Tibial artery (tissue), 4 donors: ENCODE measurements at regions not wholly inside any gene's neighbourhood (a gene's known extent, or its start where the extent isn't known, plus 50 kb on each side); places are given as distances from the start of the nearest gene placed in this dataset.

Source experiments
- DNase-seq, 2 donors: peaks; one replicate each; pipeline ENCODE4 v3.0.0-alpha.2; 2019
- H3K27ac ChIP-seq, 2 donors: fragments of 200-600 bp; sonication (generic) in 1 of 2; 1 replicate in 1 of 2; 2 replicates in 1 of 2; pipeline ENCODE4 v1.5.1; 2018 to 2019; ENCODE audit warnings: mild to moderate bottlenecking in 1 of 2
- H3K27me3 ChIP-seq, 2 donors: fragments of 200-600 bp; sonication (generic) in 1 of 2; one replicate each; pipeline versions ENCODE4 v1.5.1 to v1.6.0; 2016 to 2019
- H3K36me3 ChIP-seq, 3 donors: fragments of 200-600 bp; sonication (generic) in 2 of 3; one replicate each; pipeline ENCODE4 v1.5.1; 2016 to 2019; ENCODE audit warnings: mild to moderate bottlenecking in 2 of 3
- H3K4me1 ChIP-seq, 4 donors: fragments of 200-600 bp; sonication (generic) in 2 of 4; 1 replicate in 3 of 4; 2 replicates in 1 of 4; pipeline ENCODE4 v1.5.1; 2016 to 2019
- H3K4me3 ChIP-seq, 2 donors: fragments of 200-600 bp; sonication (generic) in 1 of 2; 1 replicate in 1 of 2; 2 replicates in 1 of 2; pipeline ENCODE4 v1.5.1; 2018 to 2019; ENCODE audit warnings: mild to moderate bottlenecking in 2 of 2
- H3K9me3 ChIP-seq, 3 donors: fragments of 200-600 bp; sonication (generic) in 1 of 3; one replicate each; pipeline ENCODE4 v1.5.1; 2016 to 2019
- intact Hi-C: fragments of 100-400 bp; cut with DNase I; formaldehyde crosslinking; loops from one replicate; pipeline ENCODE4 v1.15.0; 2023; ENCODE audit warnings: low total_unique reads
- TF ChIP-seq, protein P1 (sequence below), 2 experiments: fragments of 200-600 bp in 1 of 2; fragments of 450-650 bp in 1 of 2; IDR thresholded peaks; one replicate each; pipeline ENCODE4 v1.5.1; 2017 to 2019; ENCODE audit warnings: antibody characterized with exemption in 2 of 2, mild to moderate bottlenecking in 1 of 2, moderate library complexity in 1 of 2

DNA sequence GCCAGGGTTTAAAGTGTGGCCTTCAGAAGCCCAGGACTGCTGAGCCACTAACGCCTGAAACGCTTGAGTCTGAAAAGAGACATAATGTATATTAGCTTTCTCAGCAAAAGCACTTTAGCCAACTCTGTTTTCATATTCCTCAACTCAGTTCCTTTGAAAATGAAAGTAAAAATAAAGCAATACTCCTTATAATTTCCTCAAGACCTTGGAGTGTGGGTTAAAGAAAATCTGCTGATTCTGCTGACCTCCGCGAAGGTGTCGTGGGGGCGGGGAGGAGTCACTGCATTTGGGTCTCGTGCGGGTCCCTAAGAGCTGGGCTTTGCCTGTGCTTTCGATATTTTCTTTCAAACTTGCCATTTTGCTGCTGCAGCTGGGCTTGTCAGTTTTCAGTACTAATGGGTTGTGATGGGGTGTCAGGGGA, 142.2 kb upstream of the ARID1B start:
- Histone ChIP-seq H3K36me3 (no peaks in the 10 kb centered on the region), H3K9me3 (no peaks in the 10 kb centered on the region), H3K4me1 (peaks cover 0 to 16% (median 6%) of the 10 kb centered on the region in 4 donors), H3K4me3 (peak overlapping the region; percentile 36 to 40), H3K27ac (no peak overlapping the region), H3K27me3 (no peaks in the 10 kb centered on the region)
- TF ChIP-seq, protein P1, sequence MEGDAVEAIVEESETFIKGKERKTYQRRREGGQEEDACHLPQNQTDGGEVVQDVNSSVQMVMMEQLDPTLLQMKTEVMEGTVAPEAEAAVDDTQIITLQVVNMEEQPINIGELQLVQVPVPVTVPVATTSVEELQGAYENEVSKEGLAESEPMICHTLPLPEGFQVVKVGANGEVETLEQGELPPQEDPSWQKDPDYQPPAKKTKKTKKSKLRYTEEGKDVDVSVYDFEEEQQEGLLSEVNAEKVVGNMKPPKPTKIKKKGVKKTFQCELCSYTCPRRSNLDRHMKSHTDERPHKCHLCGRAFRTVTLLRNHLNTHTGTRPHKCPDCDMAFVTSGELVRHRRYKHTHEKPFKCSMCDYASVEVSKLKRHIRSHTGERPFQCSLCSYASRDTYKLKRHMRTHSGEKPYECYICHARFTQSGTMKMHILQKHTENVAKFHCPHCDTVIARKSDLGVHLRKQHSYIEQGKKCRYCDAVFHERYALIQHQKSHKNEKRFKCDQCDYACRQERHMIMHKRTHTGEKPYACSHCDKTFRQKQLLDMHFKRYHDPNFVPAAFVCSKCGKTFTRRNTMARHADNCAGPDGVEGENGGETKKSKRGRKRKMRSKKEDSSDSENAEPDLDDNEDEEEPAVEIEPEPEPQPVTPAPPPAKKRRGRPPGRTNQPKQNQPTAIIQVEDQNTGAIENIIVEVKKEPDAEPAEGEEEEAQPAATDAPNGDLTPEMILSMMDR (IDR thresholded peaks at IDR 0.05), result no peak
- intact Hi-C loops, result no loop called here
- DNase-seq, result no peak

DNA sequence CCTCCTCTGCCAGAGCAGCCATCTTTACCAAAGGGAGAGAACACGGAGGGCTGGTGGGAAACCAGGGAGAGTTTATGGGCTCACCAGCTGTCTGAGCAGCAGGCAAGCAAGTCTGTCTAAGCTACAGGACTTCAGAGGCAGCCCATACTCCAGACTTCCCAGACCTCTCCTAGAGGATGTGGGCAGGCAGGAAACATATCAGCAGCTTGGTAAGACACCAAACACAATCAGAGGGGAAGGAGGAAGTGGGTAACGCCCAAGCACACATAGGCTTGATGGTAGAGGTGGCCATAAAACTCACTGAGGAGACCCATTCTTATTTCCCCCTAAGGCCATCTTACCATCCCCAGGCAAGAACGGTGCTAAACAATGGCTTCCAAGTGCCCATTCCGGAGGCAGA, 143.1 kb upstream of the ARID1B start:
- DNase-seq, result no peak
- Histone ChIP-seq H3K27me3 (no peaks in the 10 kb centered on the region), H3K9me3 (no peaks in the 10 kb centered on the region), H3K27ac (no peak overlapping the region), H3K36me3 (no peaks in the 10 kb centered on the region), H3K4me1 (peaks cover 0 to 16% (median 6%) of the 10 kb centered on the region in 4 donors), H3K4me3 (no peak overlapping the region)
- TF ChIP-seq, protein P1 (IDR thresholded peaks at IDR 0.05), result no peak
- intact Hi-C loops, result no loop called here

- TF ChIP-seq, protein P1 (IDR thresholded peaks at IDR 0.05), result no peak
- H3K9me3 ChIP-seq, result no peaks in the 10 kb centered on the region
- H3K27me3 ChIP-seq, result no peaks in the 10 kb centered on the region
- H3K27ac ChIP-seq, result no peak overlapping the region
- no peak for DNase-seq
- H3K4me1 ChIP-seq, result peaks cover 0 to 16% (median 6%) of the 10 kb centered on the region in 4 donors
- no peaks in the 10 kb centered on the region for H3K36me3 ChIP-seq
- intact Hi-C loops, result no loop called here
- no peak overlapping the region for H3K4me3 ChIP-seq
These were observed 143.9 kb upstream of the ARID1B start for GRCh38 chr6:156633291-156633690.

GRCh38 chr6:156630613-156631302, 146.4 kb upstream of the ARID1B start:
- peaks cover 0 to 16% (median 6%) of the 10 kb centered on the region in 4 donors for H3K4me1 ChIP-seq
- intact Hi-C loops, result no loop called here
- H3K4me3 ChIP-seq, result no peak overlapping the region
- DNase-seq, result no peak
- H3K9me3 ChIP-seq, result no peaks in the 10 kb centered on the region
- no peak overlapping the region for H3K27ac ChIP-seq
- no peaks in the 10 kb centered on the region for H3K36me3 ChIP-seq
- H3K27me3 ChIP-seq, result no peaks in the 10 kb centered on the region
- TF ChIP-seq, protein P1 (IDR thresholded peaks at IDR 0.05), result no peak

DNA sequence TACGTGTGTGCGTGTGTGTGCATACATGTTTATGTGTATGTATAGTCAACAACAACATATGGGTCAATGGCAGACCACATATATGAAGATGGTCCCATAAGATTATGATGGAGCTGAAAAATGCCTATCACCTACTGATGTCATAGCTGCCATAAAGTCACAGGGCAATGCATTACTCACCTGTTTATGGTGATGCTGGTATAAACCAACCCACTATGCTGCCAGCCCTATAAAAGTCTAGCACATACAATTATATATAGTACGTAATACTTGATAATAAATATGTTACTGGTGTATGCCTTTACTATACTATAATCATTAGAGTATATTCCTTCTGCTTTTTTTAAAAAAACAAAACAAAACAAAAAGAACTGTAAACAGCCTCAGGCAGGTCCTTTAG, 148.4 kb upstream of the ARID1B start:
- intact Hi-C loops, result no loop called here
- H3K4me1 ChIP-seq, result peaks cover 0 to under 1% (median 0%) of the 10 kb centered on the region in 4 donors
- DNase-seq, result no peak
- no peaks in the 10 kb centered on the region for H3K27me3 ChIP-seq
- no peaks in the 10 kb centered on the region for H3K36me3 ChIP-seq
- H3K4me3 ChIP-seq, result no peak overlapping the region
- TF ChIP-seq, protein P1 (IDR thresholded peaks at IDR 0.05), result no peak
- no peaks in the 10 kb centered on the region for H3K9me3 ChIP-seq
- H3K27ac ChIP-seq, result no peak overlapping the region
